ENCODE measurements at regions not wholly inside any gene's neighbourhood (a gene's known extent, or its start where the extent isn't known, plus 50 kb on each side); places are given as distances from the start of the nearest gene placed in this dataset.

DNA sequence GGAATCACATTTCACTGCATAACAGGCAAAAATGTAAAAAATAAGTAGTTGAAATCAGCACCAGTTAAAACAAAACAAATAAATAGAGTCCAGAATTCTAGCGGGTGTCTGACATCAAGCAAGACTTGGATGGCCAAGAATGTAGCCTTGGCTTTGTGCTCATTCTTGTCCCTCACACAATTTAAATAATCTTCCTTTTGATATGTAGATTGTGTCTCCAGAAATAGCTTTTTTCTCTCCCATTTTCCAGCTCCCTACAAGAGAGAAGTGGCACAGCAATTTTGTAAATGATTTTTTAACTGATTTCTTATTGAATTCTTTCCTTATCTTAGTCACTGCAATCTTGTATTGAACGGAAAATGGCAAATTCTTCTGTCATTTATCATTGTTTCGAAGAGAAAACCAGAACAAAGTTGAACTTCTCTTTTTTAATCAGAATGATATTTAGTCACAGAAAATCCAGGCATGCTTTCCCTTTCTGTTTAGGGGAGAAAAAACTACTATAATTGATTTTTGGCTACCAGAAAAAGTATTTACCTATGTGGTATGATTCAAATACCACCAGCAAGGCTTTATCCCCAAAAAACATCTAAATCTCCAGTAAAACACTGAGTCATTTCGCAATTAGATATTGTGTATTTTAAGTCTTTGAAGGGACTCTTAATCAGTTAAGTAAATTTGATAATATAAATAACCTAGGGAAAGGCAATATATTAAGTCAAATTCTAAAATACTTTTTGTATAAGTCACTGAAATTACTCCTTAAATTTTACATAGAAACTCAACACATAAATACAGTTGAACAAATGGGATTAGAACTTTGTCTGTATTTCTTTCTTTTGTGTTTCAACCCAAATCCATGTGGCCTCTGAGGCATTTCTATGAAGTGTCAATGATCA is 481.7 kb downstream of the GBE1 start:
- CTCF ChIA-PET, result no interaction called here
- Mint-ChIP-seq H3K4me3 (no peak overlapping the region), H3K36me3 (no peaks in the 10 kb centered on the region), H3K4me1 (no peaks in the 10 kb centered on the region), H3K27me3 (no peaks in the 10 kb centered on the region), H3K9me3 (peaks cover 1% of the 10 kb centered on the region), H3K27ac (no peak overlapping the region)
- DNase-seq, result no peak

DNA sequence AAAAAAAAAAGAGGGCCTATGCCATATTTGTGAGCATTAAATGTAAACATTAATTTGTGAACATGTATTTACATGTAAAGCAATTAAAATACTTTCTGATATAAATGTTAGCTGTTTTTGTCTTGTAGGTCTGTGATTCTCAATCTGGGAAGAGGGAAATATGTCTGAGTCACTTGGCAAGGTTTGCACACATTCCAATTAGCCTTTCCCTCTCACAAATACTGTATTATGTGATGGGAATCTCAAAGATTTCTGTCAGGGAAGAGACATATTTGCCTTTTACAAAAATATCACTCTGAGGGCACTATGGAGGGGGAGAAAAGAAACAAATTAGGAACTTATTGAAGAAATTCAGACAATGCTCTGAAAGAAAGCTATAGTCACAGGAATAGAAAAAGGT is 483.6 kb downstream of the GBE1 start:
- Mint-ChIP-seq H3K27me3 (no peaks in the 10 kb centered on the region), H3K36me3 (no peaks in the 10 kb centered on the region), H3K4me1 (no peaks in the 10 kb centered on the region), H3K4me3 (no peak overlapping the region), H3K27ac (no peak overlapping the region), H3K9me3 (peaks cover 1% of the 10 kb centered on the region)
- no peak for DNase-seq
- CTCF ChIA-PET, result no interaction called here

DNA sequence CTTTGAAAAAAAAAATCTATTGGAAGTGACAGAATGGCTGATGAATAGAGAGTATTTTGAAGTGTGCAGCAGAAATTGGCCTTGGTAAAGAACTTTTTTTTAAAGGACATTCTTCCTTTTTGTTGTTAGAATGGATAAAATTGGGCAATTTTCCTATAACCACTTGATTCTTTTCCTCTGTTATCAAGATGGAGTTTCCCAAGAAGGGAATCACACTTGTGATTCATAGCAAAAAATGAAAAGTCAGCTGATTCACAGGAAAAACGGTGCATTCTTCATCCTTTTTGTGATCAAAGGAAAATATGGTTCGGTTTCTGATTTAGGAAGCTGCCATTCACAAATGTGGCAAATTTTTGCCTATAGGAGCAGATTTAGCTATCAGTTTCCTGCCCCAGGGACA is 486.8 kb downstream of the GBE1 start:
- Mint-ChIP-seq H3K36me3 (no peaks in the 10 kb centered on the region), H3K27ac (no peak overlapping the region), H3K9me3 (no peaks in the 10 kb centered on the region), H3K4me1 (no peaks in the 10 kb centered on the region), H3K4me3 (no peak overlapping the region), H3K27me3 (no peaks in the 10 kb centered on the region)
- CTCF ChIA-PET, result no interaction called here
- no peak for DNase-seq

DNA sequence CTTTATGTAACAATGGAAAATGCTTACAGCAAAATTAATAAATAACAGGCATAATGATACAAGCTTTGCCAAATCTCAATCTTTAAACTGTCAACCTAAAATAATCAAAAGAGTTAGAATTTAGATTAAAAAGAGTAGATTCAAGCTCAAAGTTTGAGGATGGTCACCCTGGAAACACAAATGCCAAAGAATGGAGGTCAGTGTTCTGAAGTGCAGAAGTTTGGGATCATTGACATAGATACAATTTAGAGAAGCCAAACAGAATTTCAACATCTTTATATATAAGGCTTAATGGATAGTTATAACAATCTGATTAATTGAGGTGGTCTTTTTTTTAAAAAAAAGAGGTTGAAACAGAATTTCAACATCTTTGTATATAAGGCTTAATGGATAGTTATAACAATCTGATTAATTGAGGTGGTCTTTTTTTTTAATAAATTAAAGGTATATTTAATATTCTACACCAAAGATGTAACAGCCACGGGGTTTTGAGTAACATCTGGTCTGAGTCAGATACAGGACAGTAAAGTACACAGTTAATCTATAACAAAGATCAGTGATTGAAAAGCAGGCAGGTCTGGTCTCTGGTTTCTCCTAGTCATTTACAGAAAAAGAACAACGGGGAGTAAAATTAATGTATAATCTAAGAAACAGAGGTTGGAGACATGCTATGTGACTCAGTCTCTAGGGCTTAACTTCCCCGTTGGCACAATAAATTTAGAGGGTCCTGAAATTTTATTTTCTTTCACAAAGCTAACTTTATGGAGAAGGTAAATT is 490.7 kb downstream of the GBE1 start:
- Mint-ChIP-seq H3K27ac (no peak overlapping the region), H3K4me3 (no peak overlapping the region), H3K9me3 (no peaks in the 10 kb centered on the region), H3K36me3 (no peaks in the 10 kb centered on the region), H3K4me1 (no peaks in the 10 kb centered on the region), H3K27me3 (no peaks in the 10 kb centered on the region)
- no peak for DNase-seq
- CTCF ChIA-PET, result no interaction called here

DNA sequence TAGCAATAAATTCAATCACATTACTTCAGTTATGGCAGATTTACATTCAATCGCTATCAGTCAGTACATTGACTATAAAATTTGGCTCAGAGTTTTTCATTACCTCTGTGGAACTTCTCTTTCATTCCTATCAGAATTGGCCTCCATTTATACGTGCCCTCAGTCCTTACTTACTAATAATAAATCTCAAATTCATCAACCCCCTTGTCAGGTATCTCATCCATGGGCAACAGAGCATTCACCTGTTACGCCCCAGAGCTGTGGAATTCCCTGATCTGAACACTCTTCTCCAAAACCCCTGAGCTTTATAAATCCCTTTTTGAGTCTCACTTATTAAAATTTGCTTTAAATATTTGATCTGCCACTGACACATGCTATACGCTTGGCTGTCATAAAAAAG is 492.9 kb downstream of the GBE1 start:
- no peaks in the 10 kb centered on the region for H3K4me1 Mint-ChIP-seq
- no peak overlapping the region for H3K27ac Mint-ChIP-seq
- H3K9me3 Mint-ChIP-seq, result no peaks in the 10 kb centered on the region
- no peaks in the 10 kb centered on the region for H3K36me3 Mint-ChIP-seq
- H3K27me3 Mint-ChIP-seq, result no peaks in the 10 kb centered on the region
- DNase-seq, result no peak
- no peak overlapping the region for H3K4me3 Mint-ChIP-seq
- CTCF ChIA-PET, result no interaction called here

DNA sequence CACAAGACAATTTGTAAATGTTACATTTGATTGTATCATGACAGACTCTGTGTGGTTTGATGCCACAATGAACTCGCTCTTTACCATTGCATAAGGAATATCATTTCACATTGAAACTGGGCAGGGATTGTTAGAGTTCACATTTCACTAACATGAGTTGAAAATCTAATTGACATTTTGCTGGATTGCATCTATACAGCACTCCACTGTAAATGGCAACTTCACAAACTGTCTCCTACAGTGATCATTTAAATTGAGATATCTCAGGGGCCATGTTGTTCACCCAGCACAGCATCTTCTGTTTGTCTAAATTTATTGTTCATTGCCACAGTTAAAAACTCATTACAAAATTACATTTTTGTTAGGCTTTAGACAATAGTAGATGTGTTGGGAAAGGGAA is 499.4 kb downstream of the GBE1 start:
- no peaks in the 10 kb centered on the region for H3K9me3 Mint-ChIP-seq
- H3K27ac Mint-ChIP-seq, result no peak overlapping the region
- no peak for DNase-seq
- H3K27me3 Mint-ChIP-seq, result no peaks in the 10 kb centered on the region
- CTCF ChIA-PET, result no interaction called here
- no peaks in the 10 kb centered on the region for H3K36me3 Mint-ChIP-seq
- no peak overlapping the region for H3K4me3 Mint-ChIP-seq
- no peaks in the 10 kb centered on the region for H3K4me1 Mint-ChIP-seq

DNA sequence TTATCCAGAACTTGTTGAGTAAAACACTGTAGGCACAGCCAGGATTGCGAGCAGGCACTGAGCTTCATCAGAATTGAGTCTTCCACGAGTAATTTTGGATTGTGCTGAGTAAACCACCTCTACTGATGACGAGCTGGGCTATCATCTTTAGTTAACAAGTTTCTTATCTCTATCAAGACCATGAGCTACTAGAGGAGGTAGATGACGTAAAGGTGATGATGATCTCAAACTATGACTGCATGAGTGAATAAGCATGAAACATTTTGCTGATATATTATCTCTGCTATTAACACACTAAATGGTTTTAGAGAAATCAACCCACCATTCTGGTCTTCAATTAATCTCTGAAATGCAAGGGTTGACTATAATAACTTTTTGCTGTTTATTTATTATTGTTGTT is 506.0 kb downstream of the GBE1 start:
- no peaks in the 10 kb centered on the region for H3K4me1 Mint-ChIP-seq
- no peak for DNase-seq
- H3K27ac Mint-ChIP-seq, result no peak overlapping the region
- no peak overlapping the region for H3K4me3 Mint-ChIP-seq
- H3K36me3 Mint-ChIP-seq, result no peaks in the 10 kb centered on the region
- CTCF ChIA-PET, result no interaction called here
- H3K9me3 Mint-ChIP-seq, result no peaks in the 10 kb centered on the region
- H3K27me3 Mint-ChIP-seq, result no peaks in the 10 kb centered on the region

DNA sequence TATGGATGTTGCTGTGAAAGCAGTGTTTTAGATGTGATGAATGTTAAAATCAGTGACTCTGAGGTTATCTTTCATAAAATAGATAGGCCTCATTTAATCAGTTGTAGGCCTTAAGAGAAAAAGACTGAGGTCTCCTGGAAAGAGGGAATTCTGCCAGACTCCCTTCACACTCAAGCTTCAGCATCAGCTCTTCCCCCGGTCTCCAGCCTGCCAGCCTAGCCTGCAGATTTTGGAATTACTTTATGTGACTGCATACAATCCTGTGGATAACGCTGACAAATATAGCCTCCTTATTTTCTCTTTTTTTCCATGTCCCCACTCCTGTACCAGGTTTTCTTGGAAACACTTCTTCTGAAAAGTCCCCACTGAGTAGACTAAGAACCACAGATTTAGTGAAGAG is 510.3 kb downstream of the GBE1 start:
- H3K27me3 Mint-ChIP-seq, result no peaks in the 10 kb centered on the region

DNA sequence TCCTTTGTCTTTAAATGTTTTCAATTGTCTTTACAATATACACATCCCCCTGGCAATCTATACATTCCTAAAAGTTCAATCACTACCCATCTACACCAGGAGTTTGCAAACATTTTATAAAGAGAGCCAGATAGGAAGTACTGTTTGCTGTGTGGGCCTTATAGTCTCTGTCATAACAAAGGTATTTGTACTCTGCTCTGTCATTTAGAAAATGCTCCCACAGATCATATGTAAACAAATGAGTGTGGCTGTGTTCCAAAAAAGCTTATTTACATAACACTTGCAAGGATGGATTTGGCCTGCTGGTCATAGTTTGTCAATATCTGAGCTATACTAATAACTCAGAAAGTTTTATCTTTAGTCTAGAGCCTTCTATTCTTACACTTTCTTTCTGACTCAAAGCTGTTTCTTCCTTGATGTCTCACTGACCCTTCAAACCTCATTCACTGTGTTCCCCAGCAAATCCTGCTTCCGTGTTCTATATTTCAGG is 511.9 kb downstream of the GBE1 start:
- no peaks in the 10 kb centered on the region for H3K36me3 Mint-ChIP-seq
- CTCF ChIA-PET, result no interaction called here
- H3K4me1 Mint-ChIP-seq, result no peaks in the 10 kb centered on the region
- no peak overlapping the region for H3K27ac Mint-ChIP-seq
- H3K9me3 Mint-ChIP-seq, result peaks cover 2% of the 10 kb centered on the region
- no peaks in the 10 kb centered on the region for H3K27me3 Mint-ChIP-seq
- H3K4me3 Mint-ChIP-seq, result no peak overlapping the region
- DNase-seq, result no peak

More for the DNA sequence above, 510.3 kb downstream of the GBE1 start:
- Mint-ChIP-seq H3K27ac (no peak overlapping the region), H3K36me3 (no peaks in the 10 kb centered on the region), H3K4me1 (no peaks in the 10 kb centered on the region), H3K9me3 (peaks cover 2% of the 10 kb centered on the region), H3K4me3 (no peak overlapping the region)
- CTCF ChIA-PET, result no interaction called here
- no peak for DNase-seq

DNA sequence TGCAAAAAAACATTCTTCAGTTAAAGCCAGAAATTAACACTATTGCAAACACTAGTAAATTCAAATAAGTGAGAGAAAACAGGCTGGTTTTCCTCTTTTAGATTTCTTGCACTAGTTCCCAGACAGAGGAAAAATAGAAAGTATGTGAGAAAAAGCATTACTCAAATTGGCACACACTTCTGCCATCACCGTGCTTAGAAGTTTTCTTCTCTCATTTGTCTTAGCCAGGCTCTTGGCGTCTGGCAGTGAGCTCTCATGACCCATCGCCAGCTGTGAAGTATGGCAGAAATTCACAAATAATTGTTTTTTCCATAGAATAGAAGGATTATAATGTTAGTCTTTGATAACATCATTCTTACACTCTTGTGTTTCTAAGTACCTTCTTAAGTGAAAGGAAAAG is 515.9 kb downstream of the GBE1 start:
- Mint-ChIP-seq H3K36me3 (no peaks in the 10 kb centered on the region), H3K4me3 (no peak overlapping the region), H3K4me1 (no peaks in the 10 kb centered on the region), H3K9me3 (peaks cover 2% of the 10 kb centered on the region), H3K27me3 (no peaks in the 10 kb centered on the region), H3K27ac (no peak overlapping the region)
- CTCF ChIA-PET, result no interaction called here
- DNase-seq, result no peak

DNA sequence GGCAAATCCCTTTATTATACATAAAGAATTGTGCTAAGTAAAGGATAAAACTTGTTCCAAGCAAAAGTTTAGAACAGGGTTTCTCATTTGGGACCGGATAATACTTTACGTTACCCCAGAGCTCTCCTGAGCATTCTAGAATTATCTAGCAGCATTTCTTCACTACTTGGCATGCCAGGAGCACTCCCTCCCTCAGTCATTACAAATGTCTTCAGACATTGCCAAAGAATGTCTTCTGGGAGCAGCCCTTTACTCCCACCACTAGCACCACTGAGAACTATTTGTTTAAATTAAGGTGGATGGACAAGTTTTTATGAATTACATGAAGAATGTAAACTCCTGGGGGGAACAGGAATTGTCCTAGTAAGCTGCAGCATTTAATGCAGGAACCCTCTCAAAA is 516.4 kb downstream of the GBE1 start:
- CTCF ChIA-PET, result no interaction called here
- no peak overlapping the region for H3K4me3 Mint-ChIP-seq
- H3K36me3 Mint-ChIP-seq, result no peaks in the 10 kb centered on the region
- H3K4me1 Mint-ChIP-seq, result no peaks in the 10 kb centered on the region
- peaks cover 2% of the 10 kb centered on the region for H3K9me3 Mint-ChIP-seq
- H3K27ac Mint-ChIP-seq, result no peak overlapping the region
- no peak for DNase-seq
- H3K27me3 Mint-ChIP-seq, result no peaks in the 10 kb centered on the region

DNA sequence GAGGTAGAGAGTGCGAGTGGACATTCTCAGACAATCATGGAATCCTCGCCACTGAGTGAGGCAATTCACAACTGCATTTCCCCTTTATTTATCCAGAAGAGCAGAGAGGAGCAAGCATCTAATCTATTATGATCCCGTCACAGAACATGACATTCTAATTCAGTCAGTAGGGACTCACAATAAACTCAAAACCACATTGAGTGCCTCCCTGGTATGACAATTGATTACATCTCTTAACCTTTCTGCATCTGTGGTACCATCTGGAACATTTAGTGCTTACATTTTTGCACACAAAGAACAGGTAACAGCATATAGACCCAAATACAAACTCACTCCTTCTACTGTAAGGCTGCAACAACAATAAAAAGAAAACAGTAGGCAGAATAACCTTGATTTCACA is 517.2 kb downstream of the GBE1 start:
- no peak overlapping the region for H3K27ac Mint-ChIP-seq
- no peaks in the 10 kb centered on the region for H3K4me1 Mint-ChIP-seq
- no peaks in the 10 kb centered on the region for H3K27me3 Mint-ChIP-seq
- peaks cover 2% of the 10 kb centered on the region for H3K9me3 Mint-ChIP-seq
- H3K36me3 Mint-ChIP-seq, result no peaks in the 10 kb centered on the region
- no peak for DNase-seq
- no peak overlapping the region for H3K4me3 Mint-ChIP-seq
- CTCF ChIA-PET, result no interaction called here

DNA sequence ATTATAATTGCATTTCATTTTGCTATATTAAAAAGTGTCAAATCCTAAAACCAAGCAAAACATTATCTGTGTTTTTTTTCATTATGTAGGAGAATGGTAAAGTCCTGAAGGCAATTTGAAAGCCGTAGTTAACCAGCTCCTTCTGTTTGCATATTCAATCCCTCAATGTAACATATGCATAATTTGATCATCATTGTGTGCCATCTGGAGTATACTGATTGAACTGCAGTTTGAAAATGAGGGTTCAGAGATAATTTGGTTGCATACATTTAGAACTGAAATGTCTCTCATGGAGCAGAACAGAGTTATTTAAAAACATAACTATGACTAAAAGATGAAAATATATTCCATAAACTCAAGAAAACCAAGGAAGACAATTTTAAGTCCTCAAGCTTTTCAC is 518.6 kb downstream of the GBE1 start:
- no peaks in the 10 kb centered on the region for H3K27me3 Mint-ChIP-seq
- CTCF ChIA-PET, result no interaction called here
- H3K4me3 Mint-ChIP-seq, result no peak overlapping the region
- DNase-seq, result no peak
- H3K9me3 Mint-ChIP-seq, result peaks cover 2% of the 10 kb centered on the region
- H3K27ac Mint-ChIP-seq, result no peak overlapping the region
- H3K4me1 Mint-ChIP-seq, result no peaks in the 10 kb centered on the region
- no peaks in the 10 kb centered on the region for H3K36me3 Mint-ChIP-seq

DNA sequence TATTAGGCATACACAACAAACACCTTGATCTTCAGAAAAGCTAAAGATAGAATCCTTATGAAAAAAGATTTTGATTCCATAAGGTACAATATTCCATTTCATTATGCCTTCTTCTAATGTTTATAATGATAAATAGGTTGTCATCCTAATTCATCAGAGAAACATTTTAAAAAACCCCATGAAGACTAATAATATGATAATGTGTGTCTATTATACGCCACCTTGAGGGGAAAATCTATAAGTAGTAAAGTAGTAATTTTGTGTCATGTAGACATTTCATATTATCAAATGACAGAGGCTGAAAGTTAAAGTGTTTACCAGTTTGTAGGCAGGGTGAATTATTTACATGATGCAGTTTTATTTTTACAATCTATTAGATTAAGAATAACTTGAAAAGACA is 524.3 kb downstream of the GBE1 start:
- no peaks in the 10 kb centered on the region for H3K4me1 Mint-ChIP-seq
- peaks cover 3% of the 10 kb centered on the region for H3K9me3 Mint-ChIP-seq
- CTCF ChIA-PET, result no interaction called here

DNA sequence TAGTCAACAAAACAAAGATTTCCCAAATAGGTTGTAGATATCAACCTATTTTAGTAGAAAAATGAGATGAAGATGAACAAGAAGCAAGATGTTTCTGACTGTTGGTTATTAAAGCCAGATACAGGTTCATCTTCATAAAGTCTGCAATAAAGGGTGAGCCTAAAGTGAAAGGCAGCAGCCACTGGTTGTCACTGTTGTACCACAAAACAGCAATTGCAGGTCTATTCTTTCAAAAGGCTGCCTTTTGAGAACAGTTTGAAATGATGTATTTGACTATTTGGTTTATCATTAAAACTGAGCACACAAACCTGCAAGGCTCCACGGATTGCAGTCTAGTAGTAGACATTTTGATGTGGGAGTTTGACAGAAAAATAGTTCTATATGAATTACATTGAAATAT is 543.4 kb downstream of the GBE1 start:
- no peak for DNase-seq
- Mint-ChIP-seq H3K27me3 (no peaks in the 10 kb centered on the region), H3K4me3 (no peak overlapping the region), H3K4me1 (no peaks in the 10 kb centered on the region), H3K36me3 (no peaks in the 10 kb centered on the region), H3K27ac (no peak overlapping the region), H3K9me3 (no peaks in the 10 kb centered on the region)
- CTCF ChIA-PET, result no interaction called here

More for the DNA sequence above, 524.3 kb downstream of the GBE1 start:
- Mint-ChIP-seq H3K27ac (no peak overlapping the region), H3K4me3 (no peak overlapping the region), H3K36me3 (no peaks in the 10 kb centered on the region), H3K27me3 (no peaks in the 10 kb centered on the region)
- no peak for DNase-seq

Data from activated naive CD4-positive, alpha-beta T cell treated with anti-CD3 and anti-CD28 coated beads, Interleukin-2, amount 10 ng/mL, durations not matched to agents 7 days and 5 days (primary cell).